GM18870 (cell line): ENCODE measurements at regions not wholly inside any gene's neighbourhood (a gene's known extent, or its start where the extent isn't known, plus 50 kb on each side); places are given as distances from the start of the nearest gene placed in this dataset.
"Not testable (repeated sequence)": the region's sequence is repeated elsewhere in the genome, so short reads cannot be mapped to it uniquely, and the experiment has no call there.

Experiments
- ATAC-seq: cut with Tn5 transposase; IDR thresholded peaks from one replicate; pipeline ENCODE4 v1.9.1; 2021; ENCODE audit warnings: moderate library complexity; ENCODE audit not compliant: unreplicated experiment

DNA sequence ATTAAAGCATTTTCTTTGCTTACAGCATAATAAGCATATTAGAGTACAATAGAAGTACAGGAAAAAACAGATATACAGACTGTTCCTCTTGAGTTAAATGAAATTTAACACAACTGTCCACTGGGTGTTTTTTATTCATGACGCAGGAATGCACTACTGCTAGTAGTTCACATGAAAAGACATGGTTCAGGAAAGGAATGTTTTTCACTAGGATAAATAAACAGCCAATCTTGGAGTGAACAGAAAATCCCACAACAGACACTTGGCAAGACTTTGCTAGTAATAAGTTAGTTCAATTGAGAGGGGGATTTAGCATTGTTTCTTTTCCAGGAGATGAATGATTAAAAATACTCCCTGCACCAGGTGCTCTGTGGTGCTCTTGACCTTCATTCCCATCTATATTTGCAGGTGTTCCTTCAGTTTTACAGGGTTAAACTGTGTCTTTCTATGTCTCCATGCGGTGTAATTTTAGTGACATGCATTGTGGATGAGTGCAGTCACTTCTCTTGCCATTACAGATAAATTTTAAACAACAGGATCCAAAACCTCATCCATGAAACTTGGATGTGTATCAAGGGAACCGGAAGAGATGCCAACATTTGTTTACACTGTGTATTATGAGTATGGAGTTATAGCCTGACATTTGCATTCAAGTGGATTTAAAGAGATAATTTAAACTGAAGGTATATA lies 796.6 kb downstream of the DSC3 start:
- no peak for ATAC-seq

DNA sequence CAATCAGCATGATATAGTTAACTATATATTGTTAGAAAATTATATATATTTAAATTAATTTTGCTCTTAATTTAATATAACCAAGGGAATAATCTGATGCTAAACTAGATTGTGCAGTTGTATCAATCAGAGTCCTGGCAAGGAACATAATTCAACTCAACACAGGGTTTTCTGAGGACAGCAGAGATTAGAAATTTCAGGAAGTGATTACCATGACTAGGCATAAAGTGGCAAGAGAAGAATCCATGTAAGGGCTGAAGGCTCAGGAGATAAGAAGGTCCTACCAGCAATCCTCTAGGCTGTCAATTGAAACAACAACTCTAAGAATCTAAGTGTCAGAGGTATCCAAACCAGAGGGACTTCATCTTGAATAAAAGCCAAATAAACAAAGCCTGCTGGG lies 807.8 kb downstream of the DSC3 start:
- no peak for ATAC-seq

DNA sequence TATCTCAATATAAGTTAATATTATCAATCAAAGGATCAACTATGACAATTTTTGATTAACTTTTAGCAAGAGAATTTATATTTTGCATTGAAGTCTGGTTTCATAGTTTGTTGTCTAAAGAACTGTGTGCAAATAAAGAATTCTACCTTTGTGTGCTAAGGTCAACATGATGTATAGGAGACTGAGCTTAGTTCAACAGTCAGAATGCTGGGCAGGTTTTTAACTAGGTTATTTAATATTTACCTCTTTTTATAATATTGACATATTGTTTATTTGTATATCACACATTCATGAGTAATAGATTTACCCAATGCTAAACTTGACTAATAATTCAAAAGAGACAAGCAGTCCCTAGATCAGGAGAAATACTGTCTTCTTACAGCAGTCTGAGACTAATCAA lies 831.4 kb downstream of the DSC3 start:
- no peak for ATAC-seq

DNA sequence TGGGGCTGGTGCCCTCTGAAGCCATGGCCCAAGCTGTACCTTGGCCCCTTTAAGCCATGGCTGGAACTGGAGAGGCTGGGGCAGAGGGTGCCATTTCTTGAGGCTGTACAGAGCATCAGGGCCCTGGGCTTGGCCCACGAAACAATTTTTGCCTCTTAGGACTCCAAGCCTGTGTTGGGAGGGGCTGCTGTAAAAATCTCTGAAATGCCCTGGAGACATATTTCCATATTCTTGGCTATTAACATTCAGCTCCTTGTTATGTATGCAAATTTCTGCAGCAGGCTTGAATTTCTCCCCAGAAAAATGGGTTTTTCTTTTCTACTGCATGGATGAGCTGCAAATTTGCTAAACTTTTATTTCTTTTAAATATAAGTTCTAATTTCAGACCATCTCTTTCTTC lies 834.0 kb downstream of the DSC3 start:
- no peak for ATAC-seq

DNA sequence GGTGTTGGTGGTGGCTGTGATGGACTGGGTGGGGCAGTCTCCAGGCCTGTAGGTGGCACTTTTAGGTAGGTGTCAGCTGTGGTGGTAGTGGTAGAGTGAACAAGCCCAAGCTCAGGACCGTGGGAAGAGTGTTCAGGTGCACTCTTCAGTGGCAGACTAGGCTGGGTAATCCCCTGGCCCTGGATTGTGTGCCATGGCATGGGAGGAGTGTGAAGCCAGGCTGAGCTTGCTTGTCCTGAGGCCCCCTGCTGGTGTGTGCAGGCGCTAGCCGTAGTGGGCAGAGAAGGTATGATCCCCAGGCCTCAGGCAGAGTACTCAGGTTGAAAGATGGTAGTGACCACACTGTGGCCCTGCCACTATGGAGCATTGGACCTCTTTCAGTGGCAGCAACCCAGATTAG lies 850.3 kb downstream of the DSC3 start:
- ATAC-seq: no peak

DNA sequence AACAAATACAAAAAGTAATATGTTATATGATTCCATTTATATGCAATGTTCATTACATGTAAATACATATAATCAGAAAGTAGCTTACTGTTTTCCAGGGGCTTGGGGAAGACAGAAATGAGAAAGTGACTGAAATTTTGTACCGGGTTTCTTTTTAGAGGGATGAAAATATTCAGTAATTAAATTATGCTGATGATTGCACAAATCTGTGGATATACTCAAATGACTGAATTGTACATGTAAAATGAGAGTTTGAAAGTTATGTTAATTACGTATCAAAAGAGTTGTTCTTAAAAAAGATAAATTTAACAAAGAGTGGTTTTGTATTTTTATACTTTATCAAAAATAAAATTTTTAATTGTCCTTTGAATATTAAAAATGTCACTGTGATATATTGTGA lies 856.3 kb downstream of the DSC3 start:
- no peak for ATAC-seq

DNA sequence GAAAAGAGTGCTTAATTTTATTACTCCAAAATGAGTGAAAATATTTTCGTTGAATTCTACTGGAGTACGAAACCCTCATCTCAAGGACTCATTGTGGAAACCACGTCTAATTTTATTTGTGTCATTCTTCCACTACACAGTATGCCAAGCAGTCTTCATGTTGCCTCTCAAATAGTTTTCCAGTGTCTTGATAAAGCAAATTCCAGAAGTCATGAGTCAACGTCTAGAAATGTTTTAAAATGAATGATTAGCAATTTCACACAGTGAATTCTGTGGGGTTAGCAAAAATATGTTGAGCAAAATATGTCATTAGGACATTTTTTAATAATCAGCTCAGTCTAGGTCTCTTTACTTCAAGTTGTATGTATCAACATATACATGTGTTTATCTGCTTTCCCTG lies 865.5 kb downstream of the DSC3 start:
- no peak for ATAC-seq

DNA sequence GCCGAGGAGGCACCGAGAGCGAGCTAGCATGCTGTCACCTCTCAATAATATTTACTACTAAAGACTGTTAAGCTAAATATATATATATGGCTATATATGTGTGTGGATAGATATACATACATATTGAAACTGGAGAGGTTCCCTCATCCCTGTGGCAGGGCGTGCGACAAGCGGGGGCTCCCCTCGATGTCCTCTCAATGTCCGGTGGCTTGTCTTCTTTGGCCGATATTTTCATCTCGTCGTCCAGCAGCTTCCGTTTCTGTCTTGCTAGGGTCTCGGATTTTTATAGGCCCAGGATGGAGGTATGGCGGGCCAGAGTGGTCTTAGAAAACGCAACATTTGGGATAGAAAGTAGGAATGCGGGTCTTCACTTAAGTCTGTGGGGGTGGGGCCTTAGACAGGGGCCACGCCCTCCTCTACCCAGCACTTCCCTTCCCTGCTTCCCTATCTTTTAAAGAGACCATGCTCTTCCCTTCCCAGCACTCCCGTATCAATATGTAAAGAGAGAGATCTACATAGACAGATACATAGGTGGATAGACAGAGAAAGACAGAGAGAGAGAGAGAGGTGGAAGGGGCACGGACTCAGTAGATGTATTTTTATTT lies 866.8 kb downstream of the DSC3 start:
- ATAC-seq: no peak

DNA sequence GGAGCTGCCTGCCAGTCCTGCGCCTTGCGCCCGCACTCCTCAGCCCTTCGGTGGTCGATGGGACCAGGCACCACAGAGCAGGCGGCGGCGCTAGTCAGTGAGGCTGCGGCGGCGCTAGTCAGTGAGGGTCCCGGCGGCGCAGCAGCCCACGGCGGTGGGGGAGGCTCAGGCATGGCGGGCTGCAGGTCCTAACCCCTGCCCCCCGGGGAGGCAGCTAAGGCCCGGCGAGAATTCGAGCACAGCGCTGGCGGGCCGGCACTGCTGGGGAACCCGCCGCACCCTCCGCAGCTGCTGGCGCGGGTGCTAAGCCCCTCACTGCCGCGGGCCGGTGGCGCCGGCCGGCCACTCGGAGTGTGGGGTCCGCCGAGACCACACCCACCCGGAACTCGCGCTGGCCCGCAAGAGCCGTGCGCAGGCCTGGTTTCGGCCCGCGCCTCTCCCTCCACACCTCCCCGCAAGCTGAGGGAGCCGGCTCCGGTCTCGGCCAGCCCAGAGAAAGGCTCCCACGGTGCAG lies 867.4 kb downstream of the DSC3 start:
- ATAC-seq: no peak

DNA sequence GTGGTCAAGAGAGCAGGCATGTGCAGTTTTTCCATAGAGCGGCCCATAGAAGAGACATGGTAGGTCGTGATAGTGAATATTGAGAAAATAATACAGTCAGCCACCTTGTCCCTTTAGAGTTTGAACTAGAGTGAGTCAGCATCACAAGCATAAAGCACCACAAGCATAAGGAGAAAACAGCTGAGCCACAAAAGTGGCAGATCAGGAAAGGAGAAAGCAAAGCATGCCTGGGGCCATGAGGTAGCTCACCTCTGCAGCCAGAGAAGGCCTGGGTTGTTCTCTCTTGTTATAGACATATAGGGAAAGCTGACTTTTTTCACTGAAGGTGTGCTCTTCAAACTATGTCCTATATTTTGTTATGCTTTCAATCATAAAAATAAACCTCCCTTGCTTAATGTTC lies 879.0 kb downstream of the DSC3 start:
- no peak for ATAC-seq

DNA sequence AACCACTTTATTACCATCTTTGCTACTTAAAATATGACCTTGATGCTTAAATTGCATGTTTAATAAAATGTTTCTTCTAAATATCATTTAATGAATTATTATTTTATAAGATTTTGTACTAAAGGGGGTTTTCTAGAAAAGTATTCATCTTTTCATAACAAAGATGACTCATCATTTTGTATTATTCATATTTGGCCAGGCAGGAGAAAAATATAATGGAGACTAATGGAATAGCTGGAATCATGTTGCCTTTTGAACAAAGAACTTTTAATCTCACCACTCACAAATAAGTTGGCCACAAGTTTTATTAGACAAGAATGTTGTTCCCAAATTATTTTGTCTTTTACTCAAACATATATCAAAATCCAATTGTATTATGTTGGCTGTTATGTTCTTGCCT lies 882.4 kb downstream of the DSC3 start:
- ATAC-seq: no peak

DNA sequence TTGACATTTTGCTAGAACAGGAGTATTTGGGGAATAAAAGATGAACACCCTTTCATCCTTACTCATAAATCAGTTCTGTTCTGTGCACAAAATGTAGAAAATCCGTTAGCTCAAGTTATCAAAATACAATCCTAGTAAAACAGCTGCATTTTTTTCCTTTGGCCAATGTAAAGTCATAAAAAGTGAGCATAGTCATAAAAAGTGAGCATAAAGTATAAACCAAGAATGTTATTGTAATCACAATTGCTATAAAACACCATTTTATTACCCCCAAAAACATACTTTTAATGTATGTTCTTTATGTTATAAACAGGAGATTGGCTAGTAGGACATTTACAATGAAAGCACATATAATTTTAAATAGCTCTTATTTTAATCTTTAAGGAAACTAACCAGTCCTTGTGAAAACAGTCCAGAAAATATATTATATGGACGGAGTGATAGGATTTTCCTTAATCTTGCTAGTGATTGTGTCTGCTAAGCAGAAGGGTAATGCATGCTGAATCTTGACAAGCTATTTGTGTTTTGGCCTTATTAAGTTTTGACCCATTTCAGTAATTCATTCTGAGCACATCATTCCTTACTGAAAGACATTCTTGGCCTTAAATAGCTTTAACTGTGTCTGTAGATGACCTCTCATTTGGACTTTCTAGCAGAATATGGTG lies 891.8 kb downstream of the DSC3 start:
- ATAC-seq: no peak

DNA sequence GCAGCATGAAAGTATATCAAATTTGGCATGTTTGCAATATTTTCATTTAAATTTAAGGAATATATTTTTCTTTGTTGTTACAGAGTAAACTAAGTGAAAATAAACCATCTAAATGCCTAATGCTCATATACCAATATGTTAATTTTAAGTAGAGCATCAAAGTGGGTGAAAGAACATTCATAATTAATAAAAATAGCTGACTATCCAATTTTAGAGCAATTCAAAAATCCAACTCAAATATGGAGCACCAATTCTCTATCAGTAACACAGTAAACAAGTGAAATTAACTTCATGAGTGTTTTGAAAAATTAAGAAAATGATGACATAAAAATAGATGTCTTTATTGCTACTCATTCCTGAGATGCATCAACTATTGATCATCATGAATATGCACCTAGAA lies 893.0 kb downstream of the DSC3 start:
- ATAC-seq: no peak

DNA sequence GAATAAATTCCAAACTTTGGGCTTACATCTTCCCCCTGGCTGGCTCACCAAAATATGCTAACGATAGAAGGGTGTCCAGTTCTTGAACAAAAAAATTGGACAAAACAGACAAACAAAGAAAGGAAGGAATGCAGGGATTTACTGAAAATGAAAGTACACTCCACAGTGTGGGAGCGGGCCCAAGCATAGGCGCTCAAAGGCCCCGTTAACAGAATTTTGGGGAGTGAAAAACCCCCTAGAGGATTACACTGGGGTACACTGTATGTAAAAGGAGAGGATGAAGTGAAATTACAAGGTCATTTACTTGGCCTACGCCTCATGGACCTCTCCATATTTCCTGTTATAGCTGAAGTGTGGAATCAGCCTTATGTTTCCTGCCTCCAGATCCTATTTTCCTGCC lies 899.7 kb downstream of the DSC3 start:
- ATAC-seq: no peak

DNA sequence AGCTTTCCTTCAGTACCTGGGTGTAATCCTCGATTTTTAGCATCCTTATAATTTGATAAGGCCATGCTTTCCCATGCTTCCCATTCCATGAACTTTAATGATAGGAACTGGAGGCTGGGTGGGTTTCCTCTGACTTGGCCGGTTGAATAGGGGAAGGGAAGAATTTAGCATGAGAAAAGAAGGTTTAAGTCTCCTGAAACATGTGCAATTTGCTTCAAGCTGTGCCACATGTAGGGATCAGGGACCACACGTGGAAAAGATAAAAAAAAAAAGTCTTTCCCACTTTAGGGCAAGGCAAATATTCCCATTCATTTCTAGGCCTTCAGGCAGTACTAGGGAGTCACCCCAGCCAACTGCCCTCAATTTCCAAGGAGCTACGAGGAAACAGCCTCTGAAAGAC lies 900.3 kb downstream of the DSC3 start:
- no peak for ATAC-seq

DNA sequence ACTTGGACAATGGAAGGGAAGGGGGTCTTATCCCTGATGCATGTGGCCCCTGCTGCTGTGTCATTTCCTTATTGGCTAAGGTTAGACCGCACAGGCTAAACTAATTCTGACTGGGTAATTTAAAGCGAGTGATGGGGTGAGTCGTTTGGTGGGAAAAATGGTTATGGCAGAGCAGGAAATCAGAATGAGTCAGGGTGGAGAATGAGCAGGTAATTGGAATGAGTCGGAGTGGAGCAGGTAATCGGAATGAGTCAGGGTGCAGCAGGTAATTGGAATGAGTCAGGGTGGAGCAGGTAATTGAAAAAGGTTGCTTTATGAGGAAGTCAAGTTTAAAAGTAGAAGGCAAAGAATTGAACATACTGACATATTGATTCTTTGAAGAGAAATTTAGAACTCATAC lies 901.0 kb downstream of the DSC3 start:
- not testable (repeated sequence) for ATAC-seq

DNA sequence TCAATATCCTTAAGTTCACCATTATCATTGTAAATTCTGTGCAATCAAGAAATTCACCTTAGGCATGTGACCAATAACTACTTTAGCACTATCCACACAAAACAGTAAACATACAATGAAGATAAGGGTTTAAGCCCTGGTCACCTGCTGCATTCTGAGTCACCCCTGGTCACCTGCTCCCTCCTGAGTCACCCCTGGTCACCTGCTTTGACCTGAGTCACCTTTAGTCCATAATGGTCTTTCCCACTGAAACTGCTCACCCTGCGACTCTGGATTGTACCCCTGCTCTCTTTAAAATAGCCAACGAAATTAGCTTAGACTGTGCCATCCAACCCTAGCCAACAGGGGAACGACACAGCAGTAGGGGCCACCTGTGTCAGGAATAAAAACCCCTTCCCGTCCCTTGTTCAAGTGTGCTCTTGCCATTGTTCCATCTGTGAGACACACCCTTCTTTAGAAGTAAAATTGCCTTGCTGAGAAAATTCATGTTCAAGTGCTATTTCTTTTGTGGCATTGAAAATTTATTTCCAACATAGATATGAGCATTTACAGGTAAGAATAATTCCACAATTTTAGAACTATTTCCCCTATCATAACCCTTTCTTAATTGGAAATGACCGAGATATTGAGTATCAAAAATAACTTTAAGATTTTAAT lies 902.8 kb downstream of the DSC3 start:
- ATAC-seq: no peak

DNA sequence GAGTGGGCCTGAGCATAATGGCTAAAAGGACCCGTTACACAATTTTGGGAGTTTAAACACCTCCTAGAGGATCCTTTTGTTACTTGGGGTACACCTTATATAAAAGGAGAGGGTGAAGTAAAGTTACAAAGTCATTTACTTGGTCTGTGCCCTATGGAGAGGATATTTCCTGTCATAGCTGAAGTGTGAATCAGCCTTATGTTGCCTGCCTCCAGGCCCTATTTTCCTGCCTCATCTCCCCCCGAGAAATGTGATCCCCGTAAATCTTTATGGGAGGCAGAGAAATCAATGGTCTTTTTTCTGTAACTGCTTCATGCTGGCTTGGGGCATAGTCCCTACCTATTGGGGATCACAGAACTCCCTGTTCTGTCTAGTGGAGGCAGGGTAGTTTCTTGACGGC lies 906.6 kb downstream of the DSC3 start:
- no peak for ATAC-seq

DNA sequence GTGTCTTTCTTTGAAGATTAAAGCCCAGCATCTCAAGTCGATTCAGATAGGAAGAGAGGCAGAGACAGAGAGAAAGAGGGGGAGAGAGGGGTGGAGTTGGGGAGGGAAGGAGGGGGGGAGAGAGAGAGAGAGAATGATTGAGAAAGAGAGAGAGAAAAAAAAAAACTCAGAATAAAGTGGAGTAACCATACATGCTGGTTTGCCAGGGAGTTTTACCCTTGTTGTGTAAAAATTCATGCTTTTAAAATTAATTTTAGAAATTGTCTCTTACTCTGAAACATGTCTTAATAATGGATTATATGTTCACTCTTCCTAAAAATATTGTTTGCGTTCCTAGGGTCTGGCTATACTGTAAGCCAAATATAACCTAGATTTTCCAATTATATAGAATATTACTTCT lies 908.5 kb downstream of the DSC3 start:
- ATAC-seq: no peak

DNA sequence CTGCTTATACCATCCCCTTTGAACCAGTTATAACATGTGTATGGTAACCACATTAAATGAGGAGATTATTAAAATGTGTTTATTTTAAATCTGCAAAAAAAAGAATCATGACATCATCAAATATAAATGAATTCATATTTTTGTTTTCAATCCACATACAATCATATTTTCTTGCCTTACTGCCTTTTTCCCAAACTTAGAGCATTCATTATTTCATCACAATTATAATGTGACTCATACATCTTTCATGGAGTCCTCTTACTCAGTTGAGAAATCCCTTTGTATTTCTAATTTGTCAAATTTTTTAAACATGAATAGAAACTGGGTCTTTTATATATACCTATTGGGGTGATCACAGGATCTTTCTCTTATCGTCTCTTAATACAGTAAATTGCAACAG lies 909.6 kb downstream of the DSC3 start:
- no peak for ATAC-seq

DNA sequence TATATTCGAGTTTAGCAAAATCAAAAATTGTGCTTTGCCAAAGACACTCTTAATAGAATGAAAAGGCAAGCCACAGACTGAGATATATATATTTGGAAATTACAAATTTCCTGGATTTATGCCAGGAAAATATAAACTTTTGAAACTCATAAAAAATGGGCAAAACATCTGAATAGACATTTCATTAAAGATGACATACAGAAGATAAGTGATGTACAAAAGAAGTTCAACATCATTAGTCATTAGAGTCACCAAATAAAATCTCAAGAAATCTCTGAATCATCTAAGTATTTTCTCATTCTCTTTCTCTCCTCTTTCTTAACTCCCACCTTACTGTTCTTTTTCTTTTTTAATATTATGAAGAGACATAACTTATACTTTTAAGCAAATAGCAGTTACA lies 921.1 kb downstream of the DSC3 start:
- ATAC-seq: no peak

DNA sequence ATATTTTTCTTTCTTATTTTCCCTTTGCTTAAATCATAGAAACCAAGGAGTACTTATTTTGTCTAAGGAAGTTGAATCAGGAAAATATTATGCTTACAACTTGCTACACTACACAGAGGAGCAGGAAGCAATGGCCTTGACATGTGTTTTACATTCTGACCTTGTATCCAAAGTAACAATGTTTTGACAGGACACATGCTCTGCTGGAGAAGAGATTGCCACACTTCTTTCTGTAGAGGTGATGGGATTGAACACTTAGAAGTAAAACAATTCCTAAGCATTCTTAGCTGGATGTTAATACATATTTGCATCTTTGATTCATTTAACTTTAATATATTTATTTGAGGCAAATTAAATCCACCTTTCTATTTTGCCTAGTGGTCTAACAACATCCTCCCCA lies 929.1 kb downstream of the DSC3 start:
- no peak for ATAC-seq
